ENCODE measurements at regions not wholly inside any gene's neighbourhood (a gene's known extent, or its start where the extent isn't known, plus 50 kb on each side); places are given as distances from the start of the nearest gene placed in this dataset.

DNA sequence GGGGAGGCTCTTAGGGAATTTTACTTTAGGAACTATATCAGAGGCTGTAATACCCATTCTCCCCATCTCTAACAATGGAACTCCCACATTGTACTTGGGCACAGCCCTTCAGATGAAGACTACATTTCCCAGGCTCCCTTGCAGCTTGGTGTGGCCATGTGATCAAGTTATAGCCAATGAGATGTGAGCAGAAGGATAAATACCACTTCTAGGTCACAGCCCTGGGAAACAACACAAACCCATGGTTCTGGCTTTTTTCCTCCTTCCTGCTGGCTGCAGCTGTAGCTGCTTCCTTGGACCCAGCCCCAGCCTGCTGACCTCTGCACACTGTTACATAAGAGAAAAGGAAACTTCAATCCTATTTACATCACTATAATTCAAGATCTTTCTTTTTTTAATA, 445.9 kb upstream of the JARID2 start:
- peak; percentile 54 to 83 for DNase-seq

DNA sequence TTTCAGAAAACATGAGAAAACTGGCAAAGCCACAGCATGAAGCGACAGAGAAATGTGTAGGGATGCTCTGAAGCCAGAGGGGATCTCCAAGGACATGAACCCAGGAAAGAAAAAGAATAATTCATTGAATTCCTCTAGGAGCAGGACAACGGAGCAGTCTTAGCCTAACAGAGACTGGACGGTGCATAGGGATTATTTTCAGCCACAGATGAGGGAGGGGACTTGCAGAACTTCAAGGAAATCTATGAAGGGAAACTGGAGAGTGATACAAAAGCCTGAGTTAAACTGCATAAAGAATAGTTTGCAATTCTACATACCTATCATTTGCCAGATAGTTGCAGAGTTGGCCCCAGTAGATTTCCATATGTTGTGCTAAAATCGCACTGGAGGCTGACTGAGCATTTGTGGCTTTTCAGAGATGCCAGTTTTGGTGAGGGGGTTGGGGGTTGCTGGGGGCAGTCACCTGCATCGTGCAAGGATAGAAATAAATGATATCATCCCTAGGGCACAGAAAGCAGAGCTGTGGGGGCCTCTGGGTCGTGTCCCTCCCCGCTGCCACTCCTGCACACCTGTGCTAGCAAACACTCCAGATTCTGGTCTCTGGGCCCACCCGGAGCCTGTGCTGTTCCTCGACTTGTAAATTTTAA, 443.2 kb upstream of the JARID2 start:
- no peak for DNase-seq

DNA sequence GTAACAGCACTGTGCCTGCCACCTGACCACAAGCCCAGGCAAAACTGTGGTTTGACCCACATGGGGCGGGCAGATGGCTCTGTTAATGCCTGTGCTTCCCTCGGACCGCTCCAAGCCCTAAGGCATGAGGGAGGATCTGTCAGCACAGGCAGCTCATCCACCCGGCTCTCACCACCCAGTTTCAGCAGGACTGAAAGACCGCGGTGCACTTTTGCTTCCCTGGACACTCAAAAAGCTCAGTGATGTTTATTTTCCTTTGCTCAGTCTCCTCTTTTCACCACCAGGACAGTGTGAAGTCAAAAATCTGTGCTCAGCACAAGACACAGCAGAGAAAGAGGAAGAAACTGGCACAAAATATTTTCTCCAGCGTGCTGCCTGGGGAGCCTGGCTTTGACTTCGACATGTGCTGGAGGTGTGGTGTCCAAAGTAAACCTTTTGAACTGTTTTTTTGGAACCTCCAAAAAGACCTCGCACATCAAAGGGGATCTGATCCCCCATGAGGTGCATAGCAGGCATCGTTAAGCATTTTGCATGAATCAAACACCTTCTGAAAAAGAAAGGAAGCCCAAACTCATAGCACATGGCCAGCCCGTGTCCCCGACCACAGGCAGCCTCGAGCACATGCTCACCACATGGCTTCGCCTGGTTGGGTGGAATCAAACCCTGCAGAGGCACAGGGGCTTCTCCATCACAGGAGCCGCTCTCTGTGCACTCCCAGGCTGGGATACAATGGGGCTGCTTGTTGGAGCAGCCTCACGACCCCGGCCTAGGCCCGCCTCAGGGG, 441.7 kb upstream of the JARID2 start:
- peak; percentile 37 to 64 for DNase-seq

GRCh38 chr6:14804785-14805210, 441.1 kb upstream of the JARID2 start:
- DNase-seq, result peak in 1 of 2 experiments; percentile 12

DNA sequence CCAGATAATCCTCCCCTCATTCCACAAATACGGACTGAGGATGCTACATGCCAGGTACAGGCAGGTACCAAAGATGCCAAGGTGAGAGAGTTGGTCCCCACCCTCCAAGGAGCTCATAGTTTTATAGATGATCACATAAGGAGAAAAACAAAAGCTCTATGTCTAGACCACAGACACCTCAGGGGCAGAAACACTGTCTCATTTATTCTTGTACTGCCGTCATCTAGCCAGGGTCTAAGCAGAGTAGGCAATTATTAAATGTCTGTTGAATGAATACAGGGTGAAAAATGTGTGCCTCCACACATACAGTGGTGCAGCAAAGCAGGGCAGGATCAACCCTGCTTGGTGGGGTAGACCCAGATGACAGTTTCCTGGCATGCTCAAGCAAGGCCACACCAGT, 439.8 kb upstream of the JARID2 start:
- no peak for DNase-seq

DNA sequence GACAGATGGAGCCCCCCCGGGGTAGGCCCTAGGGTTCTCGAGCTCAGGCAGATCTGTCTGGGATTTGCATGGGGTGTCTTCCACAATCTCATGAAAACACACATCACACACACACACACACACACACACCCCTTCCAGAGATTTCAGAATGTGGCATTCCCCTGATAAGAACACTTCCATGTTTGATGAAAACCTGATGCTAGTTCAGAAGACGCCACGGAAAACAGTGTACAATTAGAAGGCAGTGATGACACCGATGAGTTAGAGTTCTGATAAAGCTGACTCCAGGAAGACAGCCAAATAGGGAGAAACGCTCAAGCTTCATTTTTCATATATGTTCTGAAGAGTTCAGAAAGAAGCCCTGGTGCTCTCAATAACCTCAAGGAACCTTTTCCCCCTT, 438.7 kb upstream of the JARID2 start:
- DNase-seq, result no peak

DNA sequence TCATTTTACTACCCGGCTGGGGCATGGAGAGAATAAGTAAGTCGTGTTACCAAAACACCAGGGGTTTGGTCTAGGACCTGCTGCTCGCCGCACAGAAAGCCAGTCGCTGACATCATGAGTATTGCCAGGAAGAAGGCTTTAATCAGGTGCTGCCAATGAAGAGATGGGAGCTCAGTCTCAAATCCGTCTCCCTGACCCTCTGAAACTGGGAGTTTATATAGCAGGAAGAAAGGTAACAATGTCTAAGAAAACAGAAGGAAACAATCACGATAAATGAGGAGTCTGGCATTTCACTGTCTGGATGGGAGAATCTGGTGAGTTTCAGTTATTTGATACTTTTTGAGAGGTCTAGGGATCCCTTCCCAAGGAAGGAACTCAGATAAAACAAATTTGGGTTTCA, 437.9 kb upstream of the JARID2 start:
- no peak for DNase-seq

DNA sequence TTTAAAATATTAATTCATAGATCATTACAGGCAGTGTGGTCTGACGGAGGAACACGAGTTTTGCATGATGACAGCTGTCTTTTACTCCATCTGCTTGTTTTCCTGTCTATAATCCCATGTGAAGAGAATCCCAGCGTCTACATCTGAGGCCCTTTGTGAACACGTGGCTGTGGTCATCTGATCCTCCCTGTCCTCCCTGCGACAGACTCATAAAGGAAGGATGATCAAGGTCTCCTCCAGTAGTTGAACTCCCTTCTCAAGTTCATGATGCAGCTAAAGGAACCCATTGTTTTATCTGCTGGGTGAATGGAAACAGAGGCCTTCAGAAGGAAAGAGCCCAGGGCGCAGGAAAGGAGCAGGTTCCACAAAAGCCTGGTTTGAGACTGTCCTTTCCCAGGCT, 435.8 kb upstream of the JARID2 start:
- peak; percentile 71 to 90 for DNase-seq

DNA sequence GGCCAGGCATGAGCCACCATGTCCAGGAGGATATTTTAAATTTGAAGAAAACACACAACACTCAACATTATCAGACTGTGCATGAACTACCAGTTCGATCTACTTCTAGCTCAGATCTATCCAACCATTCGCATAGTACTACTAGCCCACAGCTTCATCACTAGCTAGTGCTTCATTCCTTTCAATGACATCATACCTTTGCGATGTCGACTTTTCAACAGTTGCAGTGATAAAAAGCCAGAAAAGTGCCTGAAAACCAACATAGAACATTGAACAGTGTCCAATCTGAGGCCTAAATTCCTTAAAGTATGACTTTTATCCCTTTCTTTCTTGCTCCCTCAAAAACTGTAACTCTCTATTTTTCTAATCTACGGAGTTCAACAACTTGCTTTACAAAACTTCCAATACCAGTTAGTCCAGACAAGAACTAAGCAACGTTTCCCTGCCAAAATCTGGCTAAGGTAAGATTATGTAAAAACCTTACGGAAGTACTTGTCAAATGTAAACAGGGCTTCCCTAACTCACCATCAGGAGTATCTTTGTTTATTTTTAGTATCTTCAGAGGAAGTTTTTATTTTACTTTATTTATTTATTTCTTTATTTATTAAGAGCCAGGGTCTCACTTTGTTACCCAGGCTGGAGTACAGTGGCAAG, 434.0 kb upstream of the JARID2 start:
- no peak for DNase-seq

- DNase-seq, result no peak
Observed at GRCh38 chr6:14814016-14814415, 431.9 kb upstream of the JARID2 start.

DNA sequence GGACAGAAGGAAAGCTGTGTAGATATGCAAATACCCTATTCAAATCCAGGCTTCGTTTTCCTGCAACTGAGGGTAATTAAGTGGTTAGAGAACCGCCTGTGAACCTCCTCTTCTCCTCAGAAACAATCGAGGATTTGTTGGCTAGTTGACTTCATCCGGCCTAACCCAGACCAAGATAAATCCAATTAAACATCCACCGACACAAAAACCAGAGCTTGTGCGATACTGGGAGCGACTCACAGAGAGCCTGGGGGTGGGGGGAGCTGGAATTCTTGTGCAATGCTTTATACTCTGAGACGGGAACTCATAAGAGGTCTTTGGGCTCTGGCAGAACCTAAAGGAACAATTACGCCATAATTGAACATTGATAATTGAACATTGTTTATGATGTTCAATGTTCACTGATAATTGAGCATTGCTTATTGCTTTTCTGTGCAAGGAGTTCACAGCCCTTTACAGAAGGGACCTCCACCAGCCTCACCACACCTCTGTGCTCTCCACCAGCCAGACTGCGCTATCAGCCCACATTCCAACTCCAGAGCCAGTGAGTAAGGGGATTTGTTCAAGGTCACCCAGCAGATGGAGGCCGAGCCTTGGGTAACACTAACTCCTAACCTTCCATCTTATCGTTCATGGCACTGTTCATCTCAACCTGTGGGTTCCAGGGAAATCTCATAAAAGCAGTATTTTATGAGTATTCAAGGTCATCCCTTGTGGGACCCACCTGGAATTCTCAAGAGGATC, 429.6 kb upstream of the JARID2 start:
- DNase-seq, result peak in 1 of 2 experiments; percentile 57

GRCh38 chr6:14817074-14817473, 428.8 kb upstream of the JARID2 start:
- DNase-seq, result no peak

DNA sequence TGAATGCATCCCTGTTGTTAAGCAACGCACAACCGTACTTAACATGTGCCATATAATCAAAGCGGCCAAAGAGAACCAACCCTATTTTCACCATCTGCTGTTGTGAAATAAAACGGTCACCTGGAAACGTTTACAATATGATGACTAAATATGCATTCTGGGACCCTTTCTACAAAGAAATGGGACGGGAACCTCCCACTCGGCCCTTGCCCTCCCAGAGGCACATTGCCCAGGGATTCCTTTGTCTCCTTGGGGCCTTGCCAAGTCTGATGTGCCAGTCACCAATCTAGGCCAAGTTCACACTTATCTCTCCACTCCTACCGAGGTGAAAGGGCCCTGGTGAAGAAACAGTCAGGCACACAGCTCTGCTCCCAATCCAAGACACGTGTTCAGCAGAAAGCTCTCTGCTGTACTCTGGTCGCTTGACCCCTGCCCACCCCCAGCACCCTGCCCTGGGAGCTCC, 427.4 kb upstream of the JARID2 start:
- DNase-seq, result no peak

DNA sequence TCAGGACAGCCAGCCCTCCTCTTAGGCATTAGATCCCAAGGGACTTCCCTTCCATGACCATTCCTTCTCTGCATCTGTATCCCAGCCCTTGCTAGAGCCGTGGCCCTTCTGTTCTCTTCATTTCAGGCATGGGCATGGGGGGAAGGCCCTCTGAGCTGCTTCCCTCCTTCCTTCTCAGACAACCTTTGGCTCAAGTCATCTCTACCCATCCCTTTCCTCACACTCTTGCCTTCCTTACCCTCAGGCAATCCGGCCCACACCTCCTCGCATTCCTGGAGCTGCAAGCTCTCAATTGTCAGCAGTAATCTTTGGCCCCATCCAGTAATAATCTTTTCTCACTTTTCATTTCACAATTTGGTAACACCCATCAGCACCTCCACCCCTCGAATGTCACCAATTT, 426.9 kb upstream of the JARID2 start:
- DNase-seq, result no peak

DNA sequence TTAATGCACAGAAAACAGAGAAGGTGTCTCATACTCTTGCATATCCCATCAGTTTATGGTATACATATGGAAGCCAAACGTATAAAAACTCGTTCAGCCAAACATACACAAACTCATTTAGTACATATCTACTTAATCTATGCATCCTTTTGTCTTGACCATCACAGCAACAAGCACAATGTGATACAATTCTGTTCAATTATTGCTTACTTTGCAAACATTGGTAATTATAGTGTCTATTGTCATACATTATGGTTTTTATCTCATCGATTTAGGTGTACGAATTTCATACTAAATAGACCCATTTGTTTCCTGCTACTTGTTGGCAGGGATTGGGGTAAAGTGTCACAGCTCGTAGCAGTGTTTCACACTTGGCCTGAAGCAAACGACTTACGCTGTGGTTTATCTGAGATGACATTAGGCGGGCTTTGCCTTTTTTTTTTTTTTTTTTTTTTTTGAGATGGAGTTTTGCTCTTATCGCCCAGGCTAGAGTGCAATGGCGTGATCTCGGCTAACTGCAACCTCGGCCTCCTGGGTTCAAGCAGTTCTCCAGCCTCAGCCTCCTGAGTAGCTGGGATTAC, 425.9 kb upstream of the JARID2 start:
- no peak for DNase-seq

GRCh38 chr6:14822012-14822553, 423.8 kb upstream of the JARID2 start:
- no peak for DNase-seq

DNA sequence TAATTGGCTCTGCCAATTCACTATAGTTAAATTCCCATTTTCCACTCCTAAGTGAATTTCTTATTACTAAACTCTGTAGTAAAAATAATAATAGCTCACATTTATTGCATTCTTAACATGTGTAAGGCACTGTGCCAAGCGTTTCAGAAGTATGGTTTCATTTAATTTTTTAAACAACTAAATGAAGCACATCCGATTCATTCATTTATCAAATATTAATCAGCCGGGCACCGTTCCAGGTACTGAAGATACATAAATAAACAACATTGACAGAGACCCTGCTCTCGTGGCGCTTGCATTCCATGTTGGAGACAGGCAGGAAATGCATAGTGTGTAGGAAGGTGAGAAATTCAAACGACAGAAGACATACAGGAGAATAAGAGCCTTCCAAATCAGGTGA, 423.2 kb upstream of the JARID2 start:
- DNase-seq, result no peak

- no peak for DNase-seq
Observed at GRCh38 chr6:14824060-14824459, 421.8 kb upstream of the JARID2 start.

GRCh38 chr6:14824484-14825275, 421.2 kb upstream of the JARID2 start:
- no peak for DNase-seq

DNA sequence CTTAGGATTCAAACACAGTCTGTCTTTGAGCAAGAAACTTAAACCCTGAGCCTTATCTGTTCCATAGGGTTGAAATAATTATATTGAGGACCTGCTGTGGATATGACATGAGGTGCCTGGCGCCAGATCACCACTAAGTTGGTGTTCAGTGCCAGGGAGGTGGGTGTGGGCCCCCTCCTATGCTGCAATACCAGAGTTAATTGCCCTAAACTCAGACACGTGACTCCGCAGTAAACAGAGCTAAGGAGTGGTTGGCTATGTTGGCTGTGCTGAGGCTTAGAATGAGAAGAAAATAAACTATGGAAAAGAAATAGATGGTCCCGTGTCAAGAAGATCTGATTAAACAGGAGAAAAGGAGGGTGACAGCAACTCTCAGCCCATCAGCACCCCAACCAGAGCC, 419.4 kb upstream of the JARID2 start:
- no peak for DNase-seq

GRCh38 chr6:14827354-14827753, 418.5 kb upstream of the JARID2 start:
- no peak for DNase-seq

- no peak for DNase-seq
Observed at GRCh38 chr6:14828201-14828611, 417.7 kb upstream of the JARID2 start.

Measured in NCI-H524 (cell line).